PC-9 (cell line): ENCODE measurements at regions not wholly inside any gene's neighbourhood (a gene's known extent, or its start where the extent isn't known, plus 50 kb on each side); places are given as distances from the start of the nearest gene placed in this dataset.

Source experiments
- BruUV-seq: library from RNA; stranded (reverse); fragments of 400-500 nt; replicated peaks from 2 replicates; lab custom pipeline; 2021; lab: Mats Ljungman, UMichigan
- CTCF ChIA-PET: fragments of 300-600 bp; sonication (Branson Sonifier 250); formaldehyde crosslinking; loops from one replicate; lab custom pipeline; 2022; ENCODE audit warnings: antibody characterized with exemption; lab: Charles Lee
- POLR2A ChIA-PET: fragments of 300-600 bp; sonication (Branson Sonifier 250); formaldehyde crosslinking; loops from one replicate; lab custom pipeline; 2022; ENCODE audit warnings: antibody characterized with exemption; ENCODE audit not compliant: unreplicated experiment; lab: Charles Lee
- DNase-seq, 2 experiments: peaks; one replicate each; pipeline versions ENCODE4 v3.0.0 to v3.0.0-alpha.2; 2015 to 2022; ENCODE audit warnings: mixed read lengths in 1 of 2
- H2AFZ ChIP-seq: fragments of 200-600 bp; sonication (generic); 2 replicates; pipeline ENCODE4 v1.8.1; 2017; ENCODE audit warnings: antibody characterized with exemption
- H3F3A ChIP-seq: fragments of 200-600 bp; sonication (generic); 2 replicates; pipeline ENCODE4 v1.8.1; 2017; ENCODE audit warnings: antibody characterized with exemption, mild to moderate bottlenecking, low read depth; ENCODE audit not compliant: insufficient read depth
- H3K27ac ChIP-seq: fragments of 200-600 bp; sonication (generic); 2 replicates; pipeline ENCODE4 v1.6.1; 2016; ENCODE audit warnings: mixed run types
- H3K27me3 ChIP-seq: fragments of 200-600 bp; sonication (generic); 2 replicates; pipeline ENCODE4 v1.6.1; 2016; ENCODE audit warnings: low read depth, mixed run types; ENCODE audit not compliant: insufficient read depth
- H3K36me3 ChIP-seq: fragments of 200-600 bp; sonication (generic); 2 replicates; pipeline ENCODE4 v1.6.1; 2016; ENCODE audit warnings: low read depth, mixed run types
- H3K4me1 ChIP-seq: fragments of 200-600 bp; sonication (generic); replicated peaks from 2 replicates; pipeline ENCODE4 v1.6.1; 2016; ENCODE audit warnings: mixed run types; ENCODE audit not compliant: insufficient read depth
- H3K4me2 ChIP-seq: fragments of 200-600 bp; sonication (generic); 2 replicates; pipeline ENCODE4 v1.6.1; 2017; ENCODE audit warnings: mixed run types
- H3K4me3 ChIP-seq: fragments of 200-600 bp; sonication (generic); 2 replicates; pipeline ENCODE4 v1.6.1; 2016; ENCODE audit warnings: mixed run types
- H3K79me2 ChIP-seq: fragments of 200-600 bp; sonication (generic); 2 replicates; pipeline ENCODE4 v1.6.1; 2017; ENCODE audit warnings: low read depth, mixed run types
- H3K9me2 ChIP-seq: fragments of 200-600 bp; sonication (generic); 2 replicates; pipeline ENCODE4 v1.8.1; 2017; ENCODE audit warnings: mild to moderate bottlenecking; ENCODE audit not compliant: insufficient read depth
- H3K9me3 ChIP-seq: fragments of 200-600 bp; sonication (generic); 2 replicates; pipeline ENCODE4 v1.8.1; 2016; ENCODE audit warnings: low read depth; ENCODE audit not compliant: insufficient read depth
- H4K20me1 ChIP-seq: fragments of 200-600 bp; sonication (generic); 2 replicates; pipeline ENCODE4 v1.8.1; 2017; ENCODE audit not compliant: insufficient read depth
- EZH2 ChIP-seq: fragments of 200-600 bp; sonication (generic); IDR thresholded peaks from 2 replicates; pipeline ENCODE4 v1.8.0; 2017; ENCODE audit warnings: antibody characterized with exemption, low read depth
- intact Hi-C: fragments of 100-400 bp; cut with micrococcal nuclease; formaldehyde crosslinking; loops from one replicate; pipeline ENCODE4 v1.10.0; 2022; ENCODE audit not compliant: unreplicated experiment
- TF ChIP-seq, protein P1 (sequence below): fragments of 200-600 bp; sonication (generic); conservative IDR thresholded peaks from 2 replicates; pipeline ENCODE4 v1.6.1; 2017; ENCODE audit warnings: mixed run types, antibody characterized with exemption, mild to moderate bottlenecking, moderate library complexity

GRCh38 chr5:69042500-69042899 is 51.3 kb upstream of the SLC30A5 start:
- no TSS peak for BruUV-seq
- Histone ChIP-seq H3K9me2 (no peaks in the 10 kb centered on the region), H2AFZ (no peak overlapping the region), H3F3A (no peaks in the 10 kb centered on the region), H4K20me1 (no peaks in the 10 kb centered on the region), H3K36me3 (no peaks in the 10 kb centered on the region), H3K27ac (no peak overlapping the region), H3K4me1 (peaks cover 17% of the 10 kb centered on the region), H3K4me2 (no peak overlapping the region; the same call in 1 of the 2 replicates), H3K4me3 (no peak overlapping the region; the same call in 1 of the 2 replicates), H3K27me3 (no peaks in the 10 kb centered on the region), H3K79me2 (no peaks in the 10 kb centered on the region), H3K9me3 (no peaks in the 10 kb centered on the region)
- intact Hi-C loops: loop anchor here (2.0 to 10.0 kb wide), 2 partner anchors 40 to 292 kb away; partner anchors contain the start of gene CCDC125
- no peak for TF ChIP-seq EZH2
- TF ChIP-seq, protein P1, sequence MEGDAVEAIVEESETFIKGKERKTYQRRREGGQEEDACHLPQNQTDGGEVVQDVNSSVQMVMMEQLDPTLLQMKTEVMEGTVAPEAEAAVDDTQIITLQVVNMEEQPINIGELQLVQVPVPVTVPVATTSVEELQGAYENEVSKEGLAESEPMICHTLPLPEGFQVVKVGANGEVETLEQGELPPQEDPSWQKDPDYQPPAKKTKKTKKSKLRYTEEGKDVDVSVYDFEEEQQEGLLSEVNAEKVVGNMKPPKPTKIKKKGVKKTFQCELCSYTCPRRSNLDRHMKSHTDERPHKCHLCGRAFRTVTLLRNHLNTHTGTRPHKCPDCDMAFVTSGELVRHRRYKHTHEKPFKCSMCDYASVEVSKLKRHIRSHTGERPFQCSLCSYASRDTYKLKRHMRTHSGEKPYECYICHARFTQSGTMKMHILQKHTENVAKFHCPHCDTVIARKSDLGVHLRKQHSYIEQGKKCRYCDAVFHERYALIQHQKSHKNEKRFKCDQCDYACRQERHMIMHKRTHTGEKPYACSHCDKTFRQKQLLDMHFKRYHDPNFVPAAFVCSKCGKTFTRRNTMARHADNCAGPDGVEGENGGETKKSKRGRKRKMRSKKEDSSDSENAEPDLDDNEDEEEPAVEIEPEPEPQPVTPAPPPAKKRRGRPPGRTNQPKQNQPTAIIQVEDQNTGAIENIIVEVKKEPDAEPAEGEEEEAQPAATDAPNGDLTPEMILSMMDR: no peak
- ChIA-PET CTCF (interaction anchor here (0.6 kb wide), 1 partner anchor 225 kb away, joined by 4 read pairs; no protein-coding TSS in a partner anchor), POLR2A (interaction anchor here (0.7 kb wide), 1 partner anchor 51 kb away, joined by 4 read pairs; the partner anchor contains the start of gene SLC30A5)
- no peak for DNase-seq

DNA sequence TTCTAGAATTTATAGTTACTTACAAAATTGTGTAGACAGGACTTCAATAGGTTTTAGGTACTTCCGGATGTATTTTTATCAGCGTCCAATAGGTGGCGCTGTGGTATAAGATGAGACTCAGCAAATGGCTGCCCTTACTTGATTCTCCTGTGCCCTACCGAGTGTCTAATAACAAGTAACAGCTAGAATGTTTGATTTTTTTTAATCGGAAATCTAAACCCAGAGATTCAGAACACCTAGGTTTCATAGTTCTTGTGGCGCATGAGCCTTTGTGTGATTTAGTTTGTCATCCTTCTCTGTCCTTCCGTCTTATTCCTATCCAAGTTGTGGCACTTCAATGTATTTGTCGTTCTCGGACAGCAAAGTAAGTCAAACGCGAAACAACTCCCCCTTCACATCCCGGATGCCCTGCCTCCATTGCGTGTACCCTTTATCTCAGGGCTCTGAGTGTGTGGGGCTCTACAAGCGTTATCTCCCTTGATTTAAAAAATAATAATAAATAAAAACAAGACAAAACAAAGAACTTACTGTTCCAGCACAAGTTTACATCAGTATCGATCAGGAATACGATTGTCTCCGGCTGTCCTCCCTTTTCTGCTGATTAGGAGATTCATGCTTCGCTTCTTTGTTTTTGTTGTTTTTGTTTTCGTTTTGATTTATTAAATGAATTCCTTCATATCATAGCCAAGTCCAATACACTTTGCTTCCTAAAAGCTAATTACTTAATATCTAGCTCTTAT is 50.7 kb upstream of the SLC30A5 start:
- Histone ChIP-seq H2AFZ (peak overlapping the region; percentile 91), H3K27ac (peak overlapping the region; percentile 42), H3K27me3 (no peaks in the 10 kb centered on the region), H3K36me3 (no peaks in the 10 kb centered on the region), H3K4me2 (peak overlapping the region; percentile 82), H3K9me2 (no peaks in the 10 kb centered on the region), H3F3A (no peaks in the 10 kb centered on the region), H3K79me2 (no peaks in the 10 kb centered on the region), H3K4me1 (peaks cover 17% of the 10 kb centered on the region), H3K9me3 (no peaks in the 10 kb centered on the region), H4K20me1 (no peaks in the 10 kb centered on the region), H3K4me3 (peak overlapping the region; percentile 64)
- TF ChIP-seq EZH2: no peak
- TF ChIP-seq, protein P1: peak; percentile 92
- peak; percentile 71 to 77 for DNase-seq
- POLR2A ChIA-PET: interaction anchor here (0.7 kb wide), 1 partner anchor 51 kb away, joined by 4 read pairs; the partner anchor contains the start of gene SLC30A5
- CTCF ChIA-PET: interaction anchor here (0.6 kb wide), 1 partner anchor 224 kb away, joined by 4 read pairs; no protein-coding TSS in a partner anchor
- intact Hi-C loops: loop anchor here (2.0 to 10.0 kb wide), 2 partner anchors 40 to 292 kb away; partner anchors contain the start of gene CCDC125
- no TSS peak for BruUV-seq

DNA sequence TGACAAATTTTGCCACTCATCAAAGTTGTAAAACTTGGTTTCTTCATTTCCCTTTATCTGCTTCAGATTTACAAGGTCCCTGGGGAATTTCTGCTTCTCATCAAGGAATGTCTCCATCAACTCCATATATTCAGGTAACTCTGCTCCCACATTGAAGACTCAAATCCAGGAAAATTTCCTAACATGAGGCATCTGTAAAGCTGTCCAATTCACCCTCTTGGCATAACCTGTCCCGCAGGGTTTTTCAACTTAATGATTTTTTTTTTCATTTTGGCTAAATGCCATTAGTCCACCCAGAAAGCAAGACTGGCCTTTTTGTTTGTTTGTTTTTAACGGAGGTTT is 50.2 kb upstream of the SLC30A5 start:
- H2AFZ ChIP-seq: peak overlapping the region; percentile 91
- no peaks in the 10 kb centered on the region for H3K9me2 ChIP-seq
- no peaks in the 10 kb centered on the region for H3K9me3 ChIP-seq
- peak in 1 of 2 experiments; percentile 51 for DNase-seq
- TF ChIP-seq EZH2: no peak
- TF ChIP-seq, protein P1: no peak
- H3K4me1 ChIP-seq: peaks cover 17% of the 10 kb centered on the region
- H4K20me1 ChIP-seq: no peaks in the 10 kb centered on the region
- no peaks in the 10 kb centered on the region for H3K27me3 ChIP-seq
- H3K4me3 ChIP-seq: peak overlapping the region; percentile 64; the same call in 1 of the 2 replicates
- H3K4me2 ChIP-seq: peak overlapping the region; percentile 82
- BruUV-seq: no TSS peak
- H3K27ac ChIP-seq: 0 out of 2 replicates have a peak overlapping the region, but pooled peaks have one; percentile 42
- intact Hi-C loops: loop anchor here (2.0 to 10.0 kb wide), 2 partner anchors 39 to 291 kb away; partner anchors contain the start of gene CCDC125
- no peaks in the 10 kb centered on the region for H3K36me3 ChIP-seq
- no peaks in the 10 kb centered on the region for H3F3A ChIP-seq
- ChIA-PET CTCF (interaction anchor here (0.7 kb wide), 1 partner anchor 40 kb away, joined by 3 read pairs; no protein-coding TSS in a partner anchor), POLR2A (no interaction called here)
- no peaks in the 10 kb centered on the region for H3K79me2 ChIP-seq
